ENCODE measurements at regions not wholly inside any gene's neighbourhood (a gene's known extent, or its start where the extent isn't known, plus 50 kb on each side); places are given as distances from the start of the nearest gene placed in this dataset.

DNA sequence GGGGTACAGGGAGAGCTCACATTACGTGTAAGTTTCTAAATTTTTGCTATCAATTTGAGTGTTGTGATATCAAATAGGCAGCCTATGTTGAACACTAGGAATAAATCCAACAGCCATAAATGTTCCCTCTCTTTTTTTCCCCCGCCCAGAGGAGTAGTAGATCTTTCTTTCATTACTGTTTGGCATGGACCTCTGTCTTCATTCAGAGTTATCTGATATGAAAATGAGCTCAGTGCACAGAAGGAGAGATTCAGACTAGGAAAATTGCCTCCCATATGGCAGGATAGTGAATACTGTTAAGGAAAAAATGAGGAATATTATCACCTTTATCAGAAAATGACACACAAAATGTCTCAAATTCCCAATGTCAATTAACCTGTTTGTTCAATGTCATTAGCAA is 110.0 kb upstream of the EYS start:
- TF ChIP-seq POLR2A (IDR thresholded peaks at IDR 0.05; ENCODE audit: low read depth, low read length) (no peak), SPI1 (IDR thresholded peaks at IDR 0.05; ENCODE audit: low read depth, low read length) (no peak), POLR2AphosphoS5 (IDR thresholded peaks at IDR 0.05; ENCODE audit: low read depth, low read length) (no peak), PAX5 (IDR thresholded peaks at IDR 0.05; ENCODE audit: insufficient read depth, low read length, severe bottlenecking) (no peak), TAF1 (IDR thresholded peaks at IDR 0.05; ENCODE audit: low read depth, low read length) (no peak)

Data from GM12891 (cell line).